MM.1S (cell line): ENCODE measurements at regions not wholly inside any gene's neighbourhood (a gene's known extent, or its start where the extent isn't known, plus 50 kb on each side); places are given as distances from the start of the nearest gene placed in this dataset.

Experiments used
- DNase-seq: peaks from one replicate; pipeline ENCODE4 v3.0.0-alpha.2; 2015
- H2AFZ ChIP-seq: fragments of 300-600 bp; sonication (generic); 2 replicates; pipeline ENCODE4 v1.6.0; 2016; ENCODE audit warnings: antibody characterized with exemption, low read length
- H3F3A ChIP-seq: fragments of 300-600 bp; sonication (generic); 2 replicates; pipeline ENCODE4 v1.6.1; 2016; ENCODE audit warnings: mild to moderate bottlenecking, antibody characterized with exemption, low read length, moderate library complexity, mixed read lengths; ENCODE audit not compliant: insufficient read depth
- H3K27ac ChIP-seq: fragments of 300-600 bp; sonication (generic); 2 replicates; pipeline ENCODE4 v1.5.1; 2016; ENCODE audit warnings: mild to moderate bottlenecking, low read length
- H3K27me3 ChIP-seq: fragments of 300-600 bp; sonication (generic); replicated peaks from 2 replicates; pipeline ENCODE4 v1.6.0; 2016; ENCODE audit warnings: low read length; ENCODE audit not compliant: insufficient read depth
- H3K36me3 ChIP-seq: fragments of 300-600 bp; sonication (generic); replicated peaks from 2 replicates; pipeline ENCODE4 v1.6.1; 2016; ENCODE audit warnings: mild to moderate bottlenecking, low read length, mixed read lengths; ENCODE audit not compliant: insufficient read depth
- H3K4me1 ChIP-seq: fragments of 300-600 bp; sonication (generic); 2 replicates; pipeline ENCODE4 v1.6.1; 2016; ENCODE audit warnings: low read length, mixed read lengths
- H3K4me2 ChIP-seq: fragments of 300-600 bp; sonication (generic); 2 replicates; pipeline ENCODE4 v1.6.0; 2016; ENCODE audit warnings: low read depth, low read length
- H3K4me3 ChIP-seq: fragments of 300-600 bp; sonication (generic); 2 replicates; pipeline ENCODE4 v1.5.1; 2016; ENCODE audit warnings: low read length, mixed read lengths
- H3K79me2 ChIP-seq: fragments of 300-600 bp; sonication (generic); 2 replicates; pipeline ENCODE4 v1.6.1; 2016; ENCODE audit warnings: mixed run types, low read length, mixed read lengths
- H3K9ac ChIP-seq: fragments of 300-600 bp; sonication (generic); 2 replicates; pipeline ENCODE4 v1.6.1; 2016; ENCODE audit warnings: low read length, mixed read lengths
- H3K9me2 ChIP-seq: fragments of 300-600 bp; sonication (generic); replicated peaks from 2 replicates; pipeline ENCODE4 v1.6.1; 2016; ENCODE audit warnings: mild to moderate bottlenecking, low read length, mixed read lengths; ENCODE audit not compliant: insufficient read depth
- H3K9me3 ChIP-seq: fragments of 300-600 bp; sonication (generic); replicated peaks from 2 replicates; pipeline ENCODE4 v1.6.1; 2016; ENCODE audit warnings: mild to moderate bottlenecking, low read length, mixed read lengths; ENCODE audit not compliant: insufficient read depth
- H4K20me1 ChIP-seq: fragments of 300-600 bp; sonication (generic); 2 replicates; pipeline ENCODE4 v1.6.1; 2016; ENCODE audit warnings: mild to moderate bottlenecking, low read length, moderate library complexity, mixed read lengths; ENCODE audit not compliant: insufficient read depth
- CTCF ChIP-seq: fragments of 300-600 bp; sonication (generic); IDR thresholded peaks from 2 replicates; pipeline ENCODE4 v1.5.1; 2016; ENCODE audit warnings: antibody characterized with exemption, low read length, mixed read lengths
- EZH2 ChIP-seq: fragments of 300-600 bp; sonication (generic); optimal IDR thresholded peaks from 2 replicates; pipeline ENCODE3; 2017; ENCODE audit warnings: low read depth, mild to moderate bottlenecking, antibody characterized with exemption, low read length, mixed read lengths
- EZH2phosphoT487 ChIP-seq: fragments of 300-600 bp; sonication (generic); IDR thresholded peaks from 2 replicates; pipeline ENCODE4 v1.6.1; 2018; ENCODE audit warnings: antibody characterized with exemption, low read length

- no peak overlapping the region for H3K4me3 ChIP-seq
- no peak overlapping the region for H3K27ac ChIP-seq
- no peak overlapping the region for H3K4me2 ChIP-seq
- H3K36me3 ChIP-seq = no peaks in the 10 kb centered on the region
- no peaks in the 10 kb centered on the region for H4K20me1 ChIP-seq
- H3K9me3 ChIP-seq = no peaks in the 10 kb centered on the region
- H3K9me2 ChIP-seq = no peaks in the 10 kb centered on the region
- no peak for DNase-seq
- H3K27me3 ChIP-seq = no peaks in the 10 kb centered on the region
- H3K9ac ChIP-seq = no peak overlapping the region
- no peaks in the 10 kb centered on the region for H3F3A ChIP-seq
- H3K79me2 ChIP-seq = no peaks in the 10 kb centered on the region
- no peaks in the 10 kb centered on the region for H3K4me1 ChIP-seq
- H2AFZ ChIP-seq = no peak overlapping the region
- TF ChIP-seq EZH2 = no peak
- no peak for TF ChIP-seq CTCF
- no peak for TF ChIP-seq EZH2phosphoT487
These were observed 210.2 kb upstream of the ADAMTS3 start for GRCh38 chr4:72779241-72779640.

DNA sequence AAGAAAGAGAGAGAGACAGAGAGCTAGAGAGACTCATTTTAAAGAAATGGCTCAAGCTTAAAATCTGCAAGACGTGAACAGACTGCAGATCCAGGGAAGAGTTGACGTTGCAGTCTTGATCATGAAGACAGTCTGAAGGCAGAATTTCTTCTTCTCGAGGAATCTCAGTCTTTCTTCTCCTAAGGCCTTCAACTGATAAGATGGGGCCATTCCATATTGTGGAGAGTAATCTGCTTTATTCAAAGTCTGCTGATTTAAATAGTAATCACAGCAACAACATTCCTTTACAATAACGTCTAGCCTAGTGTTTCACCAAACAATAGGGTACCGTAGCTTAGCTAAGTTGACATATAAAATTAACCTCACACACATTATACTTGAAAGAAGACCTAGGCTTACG, 208.4 kb upstream of the ADAMTS3 start:
- H2AFZ ChIP-seq = no peak overlapping the region

GRCh38 chr4:72770708-72771107, 201.7 kb upstream of the ADAMTS3 start:
- Histone ChIP-seq H2AFZ (no peak overlapping the region), H3K9me2 (no peaks in the 10 kb centered on the region), H3K9me3 (no peaks in the 10 kb centered on the region), H3F3A (no peaks in the 10 kb centered on the region), H3K27me3 (no peaks in the 10 kb centered on the region), H3K36me3 (no peaks in the 10 kb centered on the region), H3K4me1 (no peaks in the 10 kb centered on the region), H4K20me1 (no peaks in the 10 kb centered on the region), H3K4me3 (no peak overlapping the region), H3K27ac (no peak overlapping the region), H3K4me2 (no peak overlapping the region), H3K9ac (no peak overlapping the region), H3K79me2 (no peaks in the 10 kb centered on the region)
- TF ChIP-seq EZH2phosphoT487 (no peak), CTCF (no peak), EZH2 (no peak)
- no peak for DNase-seq

More for the DNA sequence above, 208.4 kb upstream of the ADAMTS3 start:
- Histone ChIP-seq H3K27me3 (no peaks in the 10 kb centered on the region), H3K4me1 (no peaks in the 10 kb centered on the region), H3K9ac (no peak overlapping the region), H3F3A (no peaks in the 10 kb centered on the region), H3K36me3 (no peaks in the 10 kb centered on the region), H3K79me2 (no peaks in the 10 kb centered on the region), H3K9me3 (no peaks in the 10 kb centered on the region), H4K20me1 (no peaks in the 10 kb centered on the region), H3K4me3 (no peak overlapping the region), H3K9me2 (no peaks in the 10 kb centered on the region), H3K27ac (no peak overlapping the region), H3K4me2 (no peak overlapping the region)
- no peak for DNase-seq
- TF ChIP-seq EZH2phosphoT487 (no peak), CTCF (no peak), EZH2 (no peak)
